HEK293T (cell line): ENCODE measurements at regions not wholly inside any gene's neighbourhood (a gene's known extent, or its start where the extent isn't known, plus 50 kb on each side); places are given as distances from the start of the nearest gene placed in this dataset.

Experiments used
- BHLHE40 ChIP-seq: fragments of 450-650 bp; IDR thresholded peaks from 2 replicates; pipeline ENCODE4 v1.6.1; 2016; ENCODE audit warnings: mild to moderate bottlenecking, moderate library complexity, borderline replicate concordance
- FOXA1 ChIP-seq: fragments of 450-650 bp; IDR thresholded peaks from 2 replicates; pipeline ENCODE4 v1.6.1; 2016; ENCODE audit warnings: mild to moderate bottlenecking
- FOXK2 ChIP-seq: fragments of 450-650 bp; IDR thresholded peaks from 2 replicates; pipeline ENCODE4 v1.6.1; 2016; ENCODE audit warnings: mild to moderate bottlenecking
- FOXM1 ChIP-seq: fragments of 450-650 bp; IDR thresholded peaks from 2 replicates; pipeline ENCODE4 v1.6.1; 2017; ENCODE audit warnings: mild to moderate bottlenecking, borderline replicate concordance
- HDGF ChIP-seq: fragments of 450-650 bp; IDR thresholded peaks from 2 replicates; pipeline ENCODE4 v1.6.1; 2017; ENCODE audit warnings: antibody characterized with exemption, borderline replicate concordance
- LEF1 ChIP-seq: fragments of 450-650 bp; IDR thresholded peaks from 2 replicates; pipeline ENCODE4 v1.6.1; 2017; ENCODE audit warnings: mild to moderate bottlenecking, borderline replicate concordance
- PKNOX1 ChIP-seq: fragments of 450-650 bp; IDR thresholded peaks from 2 replicates; pipeline ENCODE4 v1.6.1; 2016
- SP1 ChIP-seq: fragments of 450-650 bp; IDR thresholded peaks from 2 replicates; pipeline ENCODE4 v1.6.1; 2017
- SUZ12 ChIP-seq: fragments of 450-650 bp; IDR thresholded peaks from 2 replicates; pipeline ENCODE4 v1.6.1; 2016; ENCODE audit warnings: mild to moderate bottlenecking
- TARDBP ChIP-seq: fragments of 450-650 bp; IDR thresholded peaks from 2 replicates; pipeline ENCODE4 v1.6.1; 2016

- TF ChIP-seq FOXA1 (no peak), HDGF (no peak), PKNOX1 (no peak), BHLHE40 (no peak), TARDBP (no peak), FOXK2 (no peak), FOXM1 (no peak), SP1 (no peak), LEF1 (no peak), SUZ12 (no peak)
Measured at GRCh38 chr17:69724238-69724637, 309.7 kb downstream of the MAP2K6 start.
